GM13977 (cell line): ENCODE measurements at regions not wholly inside any gene's neighbourhood (a gene's known extent, or its start where the extent isn't known, plus 50 kb on each side); places are given as distances from the start of the nearest gene placed in this dataset.
A peak's percentile ranks its signal among the peaks of the same experiment; 100 is the strongest.

Experiments used
- DNase-seq: peaks from one replicate; pipeline ENCODE4 v3.0.0; 2012; ENCODE audit warnings: low spot score
- CTCF ChIP-seq: IDR thresholded peaks from 2 replicates; pipeline ENCODE4 v1.5.1; 2012; ENCODE audit warnings: mild to moderate bottlenecking, control low read depth; ENCODE audit not compliant: insufficient read depth; ENCODE audit errors: extremely low read depth, missing control alignments
- in situ Hi-C: fragments of 300-500 bp; cut with MboI; formaldehyde crosslinking; loops from one replicate; pipeline ENCODE4 v1.12.0; 2022; ENCODE audit warnings: low sequenced_read_pairs, low pct_unique_long_range_greater_than_20kb, mixed read lengths, inconsistent platforms; ENCODE audit not compliant: unreplicated experiment

DNA sequence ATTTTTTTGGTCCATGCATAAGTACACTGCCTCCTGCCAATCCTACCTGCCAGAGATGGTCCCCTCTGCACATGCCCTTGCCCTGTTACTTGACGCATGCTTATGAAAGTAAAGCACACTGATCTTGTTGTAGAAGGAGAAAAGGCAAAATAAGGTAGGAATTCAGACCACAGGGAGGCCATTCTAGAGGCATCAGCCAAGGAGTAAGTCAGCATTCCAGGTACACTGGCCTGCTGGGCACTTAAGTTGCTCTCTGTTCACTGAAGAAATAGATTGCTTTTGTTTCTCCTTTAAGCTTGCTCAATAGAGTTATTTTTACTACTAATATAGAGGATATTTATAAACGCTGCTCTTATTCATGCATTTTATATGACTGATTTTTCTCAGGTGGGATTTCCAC is 604.4 kb downstream of the TDRD15 start:
- in situ Hi-C loops: no loop called here

DNA sequence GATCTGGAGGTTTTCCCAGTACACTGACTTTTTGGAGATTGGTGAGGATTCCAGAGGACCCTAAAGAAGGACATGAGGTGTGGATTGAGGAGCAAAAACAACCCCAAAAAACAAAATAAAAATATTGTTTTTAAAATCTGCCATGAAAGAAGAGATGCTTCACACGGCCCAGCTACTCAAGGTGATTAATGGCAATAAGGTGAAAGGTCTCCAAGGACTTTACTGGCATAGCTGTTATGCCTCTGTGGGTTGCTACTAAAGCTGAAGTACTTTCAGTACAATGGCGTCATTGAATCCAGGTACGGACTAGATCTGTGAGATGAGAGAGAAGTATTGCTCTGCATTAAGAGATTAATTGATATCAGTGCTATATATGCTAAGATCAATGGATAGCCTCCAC is 606.4 kb downstream of the TDRD15 start:
- no peak for DNase-seq
- in situ Hi-C loops: no loop called here
- TF ChIP-seq CTCF: no peak

More for the DNA sequence above, 604.4 kb downstream of the TDRD15 start:
- no peak for DNase-seq
- no peak for TF ChIP-seq CTCF

GRCh38 chr2:21740484-21740883 is 616.7 kb downstream of the TDRD15 start:
- no peak for TF ChIP-seq CTCF
- in situ Hi-C loops: no loop called here
- no peak for DNase-seq

- in situ Hi-C loops: no loop called here
Measured at GRCh38 chr2:21746499-21746898, 622.7 kb downstream of the TDRD15 start.

GRCh38 chr2:21748501-21748900 is 624.7 kb downstream of the TDRD15 start:
- in situ Hi-C loops: no loop called here
- DNase-seq: no peak
- TF ChIP-seq CTCF: no peak

More at GRCh38 chr2:21746499-21746898, 622.7 kb downstream of the TDRD15 start:
- no peak for DNase-seq
- TF ChIP-seq CTCF: no peak

- in situ Hi-C loops: no loop called here
- DNase-seq: no peak
- TF ChIP-seq CTCF: peak; percentile 31
Measured at GRCh38 chr2:21754164-21754788, 630.5 kb downstream of the TDRD15 start.
